ENCODE measurements at regions not wholly inside any gene's neighbourhood (a gene's known extent, or its start where the extent isn't known, plus 50 kb on each side); places are given as distances from the start of the nearest gene placed in this dataset.

GRCh38 chr13:99061411-99061810 is 83.5 kb upstream of the DOCK9 start:
- peaks cover 15% of the 10 kb centered on the region for H3K27me3 ChIP-seq (ENCODE audit: control insufficient read depth, low read length)
- TF ChIP-seq EZH2phosphoT487 (IDR thresholded peaks at IDR 0.05; ENCODE audit: borderline replicate concordance, low read length) (no peak), CTCF (IDR thresholded peaks at IDR 0.05; ENCODE audit: low read depth, low read length, poor library complexity, severe bottlenecking) (no peak)
- no peaks in the 10 kb centered on the region for H3K36me3 ChIP-seq (ENCODE audit: control insufficient read depth, low read length)
- no peak overlapping the region for H3K4me2 ChIP-seq (ENCODE audit: low read length)
- no peaks in the 10 kb centered on the region for H3K9me3 ChIP-seq (ENCODE audit: control insufficient read depth, insufficient read depth, low read length)
- H4K20me1 ChIP-seq (ENCODE audit: control insufficient read depth, insufficient read depth, low read depth, low read length), result no peaks in the 10 kb centered on the region
- no peaks in the 10 kb centered on the region for H3K9me2 ChIP-seq (replicated peaks; ENCODE audit: control insufficient read depth, low read length)
- no peaks in the 10 kb centered on the region for H3K4me1 ChIP-seq (ENCODE audit: control insufficient read depth, low read length)
- no peaks in the 10 kb centered on the region for H3K79me2 ChIP-seq (ENCODE audit: control insufficient read depth, low read length)
- no peaks in the 10 kb centered on the region for H3F3A ChIP-seq (ENCODE audit: control insufficient read depth, insufficient read depth)
- no peak overlapping the region for H3K27ac ChIP-seq (ENCODE audit: low read depth, low read length)
- no peak overlapping the region for H3K4me3 ChIP-seq (ENCODE audit: low read length)

- no peaks in the 10 kb centered on the region for H3K4me1 ChIP-seq (ENCODE audit: control insufficient read depth, low read length)
- H3K27ac ChIP-seq (ENCODE audit: low read depth, low read length), result no peak overlapping the region
- no peaks in the 10 kb centered on the region for H3K9me3 ChIP-seq (ENCODE audit: control insufficient read depth, insufficient read depth, low read length)
- no peaks in the 10 kb centered on the region for H3K36me3 ChIP-seq (ENCODE audit: control insufficient read depth, low read length)
- no peaks in the 10 kb centered on the region for H3F3A ChIP-seq (ENCODE audit: control insufficient read depth, insufficient read depth)
- H3K4me3 ChIP-seq (ENCODE audit: low read length), result no peak overlapping the region
- H3K27me3 ChIP-seq (ENCODE audit: control insufficient read depth, low read length), result peaks cover 13% of the 10 kb centered on the region
- no peaks in the 10 kb centered on the region for H4K20me1 ChIP-seq (ENCODE audit: control insufficient read depth, insufficient read depth, low read depth, low read length)
- no peaks in the 10 kb centered on the region for H3K9me2 ChIP-seq (replicated peaks; ENCODE audit: control insufficient read depth, low read length)
- H3K4me2 ChIP-seq (ENCODE audit: low read length), result no peak overlapping the region
- no peaks in the 10 kb centered on the region for H3K79me2 ChIP-seq (ENCODE audit: control insufficient read depth, low read length)
- TF ChIP-seq EZH2phosphoT487 (IDR thresholded peaks at IDR 0.05; ENCODE audit: borderline replicate concordance, low read length), result no peak
- TF ChIP-seq CTCF (IDR thresholded peaks at IDR 0.05; ENCODE audit: low read depth, low read length, poor library complexity, severe bottlenecking), result no peak
Measured at GRCh38 chr13:99062593-99062992, 84.7 kb upstream of the DOCK9 start.

GRCh38 chr13:99063178-99063577 is 85.3 kb upstream of the DOCK9 start:
- TF ChIP-seq EZH2phosphoT487 (IDR thresholded peaks at IDR 0.05; ENCODE audit: borderline replicate concordance, low read length), result no peak
- TF ChIP-seq CTCF (IDR thresholded peaks at IDR 0.05; ENCODE audit: low read depth, low read length, poor library complexity, severe bottlenecking), result no peak
- no peaks in the 10 kb centered on the region for H3K36me3 ChIP-seq (ENCODE audit: control insufficient read depth, low read length)
- peaks cover 13% of the 10 kb centered on the region for H3K27me3 ChIP-seq (ENCODE audit: control insufficient read depth, low read length)
- H3K79me2 ChIP-seq (ENCODE audit: control insufficient read depth, low read length), result no peaks in the 10 kb centered on the region
- no peaks in the 10 kb centered on the region for H3F3A ChIP-seq (ENCODE audit: control insufficient read depth, insufficient read depth)
- H3K27ac ChIP-seq (ENCODE audit: low read depth, low read length), result no peak overlapping the region
- no peaks in the 10 kb centered on the region for H3K4me1 ChIP-seq (ENCODE audit: control insufficient read depth, low read length)
- H3K9me2 ChIP-seq (replicated peaks; ENCODE audit: control insufficient read depth, low read length), result no peaks in the 10 kb centered on the region
- H3K4me3 ChIP-seq (ENCODE audit: low read length), result no peak overlapping the region
- no peaks in the 10 kb centered on the region for H4K20me1 ChIP-seq (ENCODE audit: control insufficient read depth, insufficient read depth, low read depth, low read length)
- no peak overlapping the region for H3K4me2 ChIP-seq (ENCODE audit: low read length)
- H3K9me3 ChIP-seq (ENCODE audit: control insufficient read depth, insufficient read depth, low read length), result no peaks in the 10 kb centered on the region

- Histone ChIP-seq H3K27ac (ENCODE audit: low read depth, low read length) (no peak overlapping the region), H3F3A (ENCODE audit: control insufficient read depth, insufficient read depth) (no peaks in the 10 kb centered on the region), H3K4me1 (ENCODE audit: control insufficient read depth, low read length) (no peaks in the 10 kb centered on the region), H3K9me3 (ENCODE audit: control insufficient read depth, insufficient read depth, low read length) (no peaks in the 10 kb centered on the region), H3K27me3 (ENCODE audit: control insufficient read depth, low read length) (peaks cover 10% of the 10 kb centered on the region), H3K9me2 (replicated peaks; ENCODE audit: control insufficient read depth, low read length) (no peaks in the 10 kb centered on the region), H3K36me3 (ENCODE audit: control insufficient read depth, low read length) (no peaks in the 10 kb centered on the region), H4K20me1 (ENCODE audit: control insufficient read depth, insufficient read depth, low read depth, low read length) (no peaks in the 10 kb centered on the region), H3K79me2 (ENCODE audit: control insufficient read depth, low read length) (no peaks in the 10 kb centered on the region), H3K4me3 (ENCODE audit: low read length) (no peak overlapping the region), H3K4me2 (ENCODE audit: low read length) (no peak overlapping the region)
- TF ChIP-seq CTCF (IDR thresholded peaks at IDR 0.05; ENCODE audit: low read depth, low read length, poor library complexity, severe bottlenecking), result no peak
- TF ChIP-seq EZH2phosphoT487 (IDR thresholded peaks at IDR 0.05; ENCODE audit: borderline replicate concordance, low read length), result no peak
Measured at GRCh38 chr13:99063952-99064351, 86.1 kb upstream of the DOCK9 start.
